GM19351 (cell line): ENCODE measurements at regions not wholly inside any gene's neighbourhood (a gene's known extent, or its start where the extent isn't known, plus 50 kb on each side); places are given as distances from the start of the nearest gene placed in this dataset.
A peak's percentile ranks its signal among the peaks of the same experiment; 100 is the strongest.
"Not testable (repeated sequence)": the region's sequence is repeated elsewhere in the genome, so short reads cannot be mapped to it uniquely, and the experiment has no call there.

Source experiments
- ATAC-seq: cut with Tn5 transposase; IDR thresholded peaks from one replicate; pipeline ENCODE4 v1.9.1; 2021; ENCODE audit warnings: mild to moderate bottlenecking, moderate library complexity; ENCODE audit not compliant: unreplicated experiment

- ATAC-seq: peak; percentile 46
These were observed 201.3 kb downstream of the RBM46 start for GRCh38 chr4:154982187-154983047.

- no peak for ATAC-seq
These were observed 202.6 kb downstream of the RBM46 start for GRCh38 chr4:154983714-154984113.

- peak; percentile 100 for ATAC-seq
These were observed 203.1 kb downstream of the RBM46 start for GRCh38 chr4:154984148-154984547.

- no peak for ATAC-seq
These were observed 203.5 kb downstream of the RBM46 start for GRCh38 chr4:154984616-154985015.

GRCh38 chr4:154985673-154986072 lies 204.6 kb downstream of the RBM46 start:
- ATAC-seq: no peak

- ATAC-seq: no peak
These were observed 207.4 kb downstream of the RBM46 start for GRCh38 chr4:154988511-154988910.

- ATAC-seq: no peak
These were observed 208.4 kb downstream of the RBM46 start for GRCh38 chr4:154989511-154989910.

- ATAC-seq: not testable (repeated sequence)
These were observed 210.6 kb upstream of the NPY2R start for GRCh38 chr4:154997866-154998265.

GRCh38 chr4:154998284-154998683 lies 210.2 kb upstream of the NPY2R start:
- no peak for ATAC-seq

GRCh38 chr4:154998773-154999172 lies 209.7 kb upstream of the NPY2R start:
- ATAC-seq: no peak

- ATAC-seq: no peak
These were observed 208.4 kb upstream of the NPY2R start for GRCh38 chr4:154999950-155000578.

- ATAC-seq: no peak
These were observed 207.2 kb upstream of the NPY2R start for GRCh38 chr4:155001251-155001650.

- ATAC-seq: no peak
These were observed 202.9 kb upstream of the NPY2R start for GRCh38 chr4:155005395-155006090.

GRCh38 chr4:155007660-155008176 lies 200.7 kb upstream of the NPY2R start:
- ATAC-seq: no peak

- no peak for ATAC-seq
These were observed 200.0 kb upstream of the NPY2R start for GRCh38 chr4:155008389-155008788.

GRCh38 chr4:155009288-155009687 lies 199.1 kb upstream of the NPY2R start:
- no peak for ATAC-seq

- ATAC-seq: no peak
These were observed 198.1 kb upstream of the NPY2R start for GRCh38 chr4:155010376-155010775.

GRCh38 chr4:155011163-155011780 lies 197.2 kb upstream of the NPY2R start:
- ATAC-seq: no peak

GRCh38 chr4:155012469-155012868 lies 196.0 kb upstream of the NPY2R start:
- no peak for ATAC-seq

GRCh38 chr4:155017426-155017825 lies 191.0 kb upstream of the NPY2R start:
- ATAC-seq: no peak
